AG04449 (cell line): ENCODE measurements at regions not wholly inside any gene's neighbourhood (a gene's known extent, or its start where the extent isn't known, plus 50 kb on each side); places are given as distances from the start of the nearest gene placed in this dataset.
"Not testable (repeated sequence)": the region's sequence is repeated elsewhere in the genome, so short reads cannot be mapped to it uniquely, and the experiment has no call there.

Experiments
- CTCF ChIA-PET: fragments of 350-600 bp; formaldehyde crosslinking; extraction: SDS; loops from one replicate; lab custom pipeline; 2021; ENCODE audit warnings: antibody characterized with exemption; lab: Yijun Ruan, JAX
- POLR2A ChIA-PET: fragments of 400-600, 350-600 bp; formaldehyde crosslinking; extraction: SDS; loops from one replicate; lab custom pipeline; 2020; ENCODE audit warnings: antibody characterized with exemption, inconsistent platforms; lab: Yijun Ruan, JAX
- DNase-seq: peaks from one replicate; pipeline ENCODE4 v3.0.0-alpha.2; 2010; ENCODE audit warnings: low read depth, low spot score
- H3K4me3 ChIP-seq: 2 replicates; pipeline ENCODE4 v1.5.1; 2011; ENCODE audit warnings: low read depth, mild to moderate bottlenecking, control low read depth, low read length
- TF ChIP-seq, protein P1 (sequence below): IDR thresholded peaks from one replicate; pipeline ENCODE4 v1.5.1; 2011; ENCODE audit warnings: mild to moderate bottlenecking, moderate library complexity, low read length, control low read depth, inconsistent platforms; ENCODE audit not compliant: insufficient read depth; ENCODE audit errors: missing control alignments

- POLR2A ChIA-PET = interaction anchor here (1.1 kb wide), 1 partner anchor 139 kb away, joined by 4 read pairs; no protein-coding TSS in a partner anchor
- CTCF ChIA-PET = interaction anchor here (1.1 kb wide), 1 partner anchor 31 kb away, joined by 3 read pairs; no protein-coding TSS in a partner anchor
- TF ChIP-seq, protein P1, sequence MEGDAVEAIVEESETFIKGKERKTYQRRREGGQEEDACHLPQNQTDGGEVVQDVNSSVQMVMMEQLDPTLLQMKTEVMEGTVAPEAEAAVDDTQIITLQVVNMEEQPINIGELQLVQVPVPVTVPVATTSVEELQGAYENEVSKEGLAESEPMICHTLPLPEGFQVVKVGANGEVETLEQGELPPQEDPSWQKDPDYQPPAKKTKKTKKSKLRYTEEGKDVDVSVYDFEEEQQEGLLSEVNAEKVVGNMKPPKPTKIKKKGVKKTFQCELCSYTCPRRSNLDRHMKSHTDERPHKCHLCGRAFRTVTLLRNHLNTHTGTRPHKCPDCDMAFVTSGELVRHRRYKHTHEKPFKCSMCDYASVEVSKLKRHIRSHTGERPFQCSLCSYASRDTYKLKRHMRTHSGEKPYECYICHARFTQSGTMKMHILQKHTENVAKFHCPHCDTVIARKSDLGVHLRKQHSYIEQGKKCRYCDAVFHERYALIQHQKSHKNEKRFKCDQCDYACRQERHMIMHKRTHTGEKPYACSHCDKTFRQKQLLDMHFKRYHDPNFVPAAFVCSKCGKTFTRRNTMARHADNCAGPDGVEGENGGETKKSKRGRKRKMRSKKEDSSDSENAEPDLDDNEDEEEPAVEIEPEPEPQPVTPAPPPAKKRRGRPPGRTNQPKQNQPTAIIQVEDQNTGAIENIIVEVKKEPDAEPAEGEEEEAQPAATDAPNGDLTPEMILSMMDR = no peak
- H3K4me3 ChIP-seq = no peak overlapping the region
- DNase-seq = no peak
Measured at GRCh38 chr22:27251563-27251962, 550.0 kb downstream of the MN1 start.

GRCh38 chr22:27252282-27253049, 549.1 kb downstream of the MN1 start:
- peak; percentile 40 for DNase-seq
- CTCF ChIA-PET = no interaction called here
- POLR2A ChIA-PET = interaction anchor here (1.1 kb wide), 1 partner anchor 140 kb away, joined by 4 read pairs; no protein-coding TSS in a partner anchor
- no peak overlapping the region for H3K4me3 ChIP-seq
- TF ChIP-seq, protein P1 = no peak

DNA sequence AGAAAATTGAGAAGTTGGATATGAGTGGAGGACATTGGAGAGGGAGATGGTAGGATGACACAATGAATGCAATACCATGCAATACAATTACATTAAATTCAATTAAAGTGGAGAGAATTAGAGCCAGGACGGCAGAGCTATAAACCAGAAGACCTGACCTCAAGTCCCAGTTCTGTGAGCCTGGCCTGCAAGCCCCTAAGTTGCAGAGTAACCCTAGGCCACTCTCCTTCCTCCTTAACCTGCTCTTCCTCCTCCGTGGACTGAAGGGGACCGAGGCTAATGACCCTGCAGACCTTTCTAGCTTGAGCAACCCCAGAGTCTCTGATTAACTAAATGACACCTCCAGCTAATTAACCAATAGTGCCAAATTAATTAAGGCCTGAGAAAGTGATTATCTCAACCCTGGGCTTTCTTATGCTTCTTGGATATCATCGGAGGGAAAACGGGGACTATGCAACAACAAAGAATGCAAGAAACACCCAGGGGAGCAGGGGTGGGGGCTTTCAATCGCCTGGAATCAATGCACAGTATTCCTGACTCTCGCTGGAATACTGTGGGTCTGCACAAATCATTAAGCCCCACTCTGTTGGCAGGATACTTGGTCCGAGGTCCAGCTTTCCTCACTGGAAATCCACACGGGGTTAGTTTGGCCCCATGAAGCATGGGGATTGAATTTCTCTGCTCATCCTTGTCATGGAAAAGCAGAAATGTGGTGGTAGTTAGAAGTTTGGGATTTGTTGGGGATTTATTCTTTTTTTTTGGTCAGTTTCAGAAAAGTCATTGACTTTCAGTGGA, 548.3 kb downstream of the MN1 start:
- DNase-seq = no peak
- TF ChIP-seq, protein P1 = no peak
- POLR2A ChIA-PET = no interaction called here
- no peak overlapping the region for H3K4me3 ChIP-seq
- CTCF ChIA-PET = no interaction called here

- DNase-seq, CTCF ChIA-PET, H3K4me3 ChIP-seq, POLR2A ChIA-PET: not testable (repeated sequence)
Measured at GRCh38 chr22:27254063-27254462, 547.5 kb downstream of the MN1 start.

DNA sequence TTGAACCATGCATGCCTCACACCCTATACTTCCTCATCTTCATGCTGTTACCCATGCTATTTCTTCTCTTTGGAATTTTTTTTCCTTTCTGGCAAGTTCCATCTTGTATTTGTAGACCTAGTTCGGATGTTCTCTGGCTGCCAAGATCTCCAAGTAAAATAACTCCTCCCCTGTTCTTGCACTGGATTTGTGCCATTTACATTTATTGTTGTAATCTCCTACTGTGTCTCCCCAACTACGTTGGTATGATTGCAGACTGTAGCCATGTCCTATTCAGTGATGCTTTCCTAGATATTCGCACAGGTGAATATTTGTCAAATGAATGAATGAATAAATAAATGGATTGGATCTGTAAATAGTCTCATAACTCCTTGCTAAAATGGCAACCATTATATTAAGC, 546.0 kb downstream of the MN1 start:
- H3K4me3 ChIP-seq = no peak overlapping the region
- POLR2A ChIA-PET = no interaction called here
- TF ChIP-seq, protein P1 = no peak
- DNase-seq = no peak
- CTCF ChIA-PET = interaction anchor here (1.2 kb wide), 1 partner anchor 26 kb away, joined by 3 read pairs; no protein-coding TSS in a partner anchor

DNA sequence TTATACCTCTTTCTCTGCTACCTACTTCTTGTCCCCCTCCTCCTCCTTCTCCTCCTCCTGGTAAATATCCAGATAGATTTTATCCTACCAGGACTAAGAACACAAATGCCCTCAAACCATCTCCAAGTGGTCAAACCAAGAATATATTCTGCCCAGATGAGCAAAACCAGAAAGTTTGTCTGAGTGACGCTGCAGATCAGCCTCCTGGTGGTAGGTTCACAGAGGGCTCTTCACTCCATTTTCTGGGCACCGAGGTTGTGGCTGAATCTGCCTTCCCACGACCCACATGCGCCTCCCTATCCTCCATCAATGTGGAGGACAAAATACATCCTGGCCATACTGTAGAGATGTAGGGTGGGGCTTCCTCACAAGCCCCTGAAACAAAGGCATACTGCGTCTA, 543.6 kb downstream of the MN1 start:
- H3K4me3 ChIP-seq = no peak overlapping the region
- no peak for DNase-seq
- ChIA-PET POLR2A (no interaction called here), CTCF (no interaction called here)
- TF ChIP-seq, protein P1 = peak; percentile 5
